Fibroblast of lung (primary cell): ENCODE measurements at regions not wholly inside any gene's neighbourhood (a gene's known extent, or its start where the extent isn't known, plus 50 kb on each side); places are given as distances from the start of the nearest gene placed in this dataset.
"Not testable (repeated sequence)": the region's sequence is repeated elsewhere in the genome, so short reads cannot be mapped to it uniquely, and the experiment has no call there.

Source experiments
- DNase-seq, 2 donors: peaks; one replicate each; pipeline versions ENCODE4 v3.0.0 to v3.0.0-alpha.2; 2010; ENCODE audit warnings: low read depth in 2 of 2
- H2AFZ ChIP-seq: 2 replicates; pipeline ENCODE4 v1.5.1; 2012; ENCODE audit warnings: low read length, control low read depth, inconsistent platforms
- H3K27ac ChIP-seq: 2 replicates; pipeline ENCODE4 v1.5.1; 2011; ENCODE audit warnings: low read length, control low read depth; ENCODE audit not compliant: insufficient read depth
- H3K27me3 ChIP-seq: 2 replicates; pipeline ENCODE4 v1.5.1; 2011; ENCODE audit warnings: mild to moderate bottlenecking, low read length; ENCODE audit not compliant: control insufficient read depth, insufficient read depth
- H3K36me3 ChIP-seq: 2 replicates; pipeline ENCODE4 v1.5.1; 2011; ENCODE audit warnings: low read length; ENCODE audit not compliant: control insufficient read depth, insufficient read depth
- H3K4me1 ChIP-seq: 2 replicates; pipeline ENCODE4 v1.5.1; 2011; ENCODE audit warnings: low read length; ENCODE audit not compliant: control insufficient read depth, insufficient read depth; ENCODE audit errors: extremely low read depth
- H3K4me2 ChIP-seq: 2 replicates; pipeline ENCODE4 v1.5.1; 2011; ENCODE audit warnings: low read length, control low read depth; ENCODE audit not compliant: insufficient read depth; ENCODE audit errors: extremely low read depth
- H3K4me3 ChIP-seq, 4 experiments: fragments of 200-600 bp in 1 of 4; sonication (generic) in 1 of 4; replicated peaks in 1 of 4; 2 replicates each; pipeline ENCODE4 v1.5.1; 2011 to 2016; ENCODE audit warnings: low read length in 4 of 4, low read depth in 3 of 4, mild to moderate bottlenecking in 3 of 4, control low read depth in 2 of 4, inconsistent platforms in 1 of 4, mixed read lengths in 1 of 4; ENCODE audit not compliant: insufficient read depth in 1 of 4; ENCODE audit errors: control extremely low read depth in 1 of 4
- H3K79me2 ChIP-seq: 2 replicates; pipeline ENCODE4 v1.5.1; 2012; ENCODE audit warnings: mild to moderate bottlenecking, low read length, inconsistent platforms; ENCODE audit not compliant: control insufficient read depth, insufficient read depth
- H3K9ac ChIP-seq: 2 replicates; pipeline ENCODE4 v1.5.1; 2011; ENCODE audit warnings: mild to moderate bottlenecking, low read length, control low read depth; ENCODE audit not compliant: insufficient read depth
- H3K9me3 ChIP-seq: 2 replicates; pipeline ENCODE4 v1.5.1; 2012; ENCODE audit warnings: low read depth, low read length; ENCODE audit not compliant: control insufficient read depth, insufficient read depth
- H4K20me1 ChIP-seq: 2 replicates; pipeline ENCODE4 v1.5.1; 2011; ENCODE audit warnings: low read length; ENCODE audit not compliant: control insufficient read depth, insufficient read depth; ENCODE audit errors: extremely low read depth

- H3K36me3 ChIP-seq, H3K27ac ChIP-seq, H3K9ac ChIP-seq, H2AFZ ChIP-seq, H3K27me3 ChIP-seq, H3K9me3 ChIP-seq, DNase-seq, H3K4me3 ChIP-seq, H3K79me2 ChIP-seq, H4K20me1 ChIP-seq, H3K4me2 ChIP-seq, H3K4me1 ChIP-seq: not testable (repeated sequence)
These were observed 94.6 kb upstream of the PRSS12 start for GRCh38 chr4:118447397-118447796.

- H3K9ac ChIP-seq, H3K36me3 ChIP-seq, H3K27me3 ChIP-seq, H3K27ac ChIP-seq, H3K4me1 ChIP-seq, H2AFZ ChIP-seq, H4K20me1 ChIP-seq, H3K4me3 ChIP-seq, H3K9me3 ChIP-seq, H3K79me2 ChIP-seq, H3K4me2 ChIP-seq: not testable (repeated sequence)
- DNase-seq = peak in 1 of 2 donors; percentile 38
These were observed 102.1 kb upstream of the PRSS12 start for GRCh38 chr4:118454857-118455256.

GRCh38 chr4:118461435-118461834 is 108.6 kb upstream of the PRSS12 start:
- DNase-seq = peak in 1 of 2 donors; percentile 35
- not testable (repeated sequence) for H3K79me2 ChIP-seq, H3K36me3 ChIP-seq, H3K9me3 ChIP-seq, H3K9ac ChIP-seq, H3K27me3 ChIP-seq, H3K4me3 ChIP-seq, H3K4me1 ChIP-seq, H2AFZ ChIP-seq, H3K4me2 ChIP-seq, H3K27ac ChIP-seq, H4K20me1 ChIP-seq

- not testable (repeated sequence) for H3K27ac ChIP-seq, H3K9ac ChIP-seq
- DNase-seq = peak in 1 of 2 donors; percentile 2
These were observed 113.0 kb upstream of the PRSS12 start for GRCh38 chr4:118465831-118466230.

GRCh38 chr4:118474001-118474626 is 121.3 kb upstream of the PRSS12 start:
- not testable (repeated sequence) for H2AFZ ChIP-seq, H3K4me2 ChIP-seq, H3K27ac ChIP-seq, H3K36me3 ChIP-seq, H3K27me3 ChIP-seq, H3K79me2 ChIP-seq, H3K4me1 ChIP-seq, H3K9me3 ChIP-seq, H3K4me3 ChIP-seq, H4K20me1 ChIP-seq, H3K9ac ChIP-seq
- peak; percentile 6 to 52 for DNase-seq

More at GRCh38 chr4:118465831-118466230, 113.0 kb upstream of the PRSS12 start:
- H4K20me1 ChIP-seq, H2AFZ ChIP-seq, H3K4me1 ChIP-seq, H3K27me3 ChIP-seq, H3K36me3 ChIP-seq, H3K9me3 ChIP-seq, H3K4me2 ChIP-seq, H3K4me3 ChIP-seq, H3K79me2 ChIP-seq: not testable (repeated sequence)

GRCh38 chr4:118474771-118475170 is 122.0 kb upstream of the PRSS12 start:
- not testable (repeated sequence) for H3K27ac ChIP-seq, H3K9ac ChIP-seq, H4K20me1 ChIP-seq, H3K9me3 ChIP-seq, H3K4me2 ChIP-seq, H3K4me3 ChIP-seq, H3K36me3 ChIP-seq, H3K79me2 ChIP-seq, H3K4me1 ChIP-seq, H3K27me3 ChIP-seq, H2AFZ ChIP-seq
- peak in 1 of 2 donors; percentile 36 for DNase-seq

GRCh38 chr4:118475901-118476300 is 123.1 kb upstream of the PRSS12 start:
- H3K4me1 ChIP-seq, H3K27me3 ChIP-seq, DNase-seq, H4K20me1 ChIP-seq, H2AFZ ChIP-seq, H3K9ac ChIP-seq, H3K27ac ChIP-seq, H3K36me3 ChIP-seq, H3K9me3 ChIP-seq, H3K4me2 ChIP-seq, H3K79me2 ChIP-seq, H3K4me3 ChIP-seq: not testable (repeated sequence)
